SW480 (cell line): ENCODE measurements at regions not wholly inside any gene's neighbourhood (a gene's known extent, or its start where the extent isn't known, plus 50 kb on each side); places are given as distances from the start of the nearest gene placed in this dataset.

Experiments
- DNase-seq: peaks from one replicate; pipeline ENCODE4 v3.0.0-alpha.2; 2016; ENCODE audit warnings: low spot score

- peak; percentile 13 for DNase-seq
These were observed 101.1 kb downstream of the UBIAD1 start for GRCh38 chr1:11373895-11374747.

DNA sequence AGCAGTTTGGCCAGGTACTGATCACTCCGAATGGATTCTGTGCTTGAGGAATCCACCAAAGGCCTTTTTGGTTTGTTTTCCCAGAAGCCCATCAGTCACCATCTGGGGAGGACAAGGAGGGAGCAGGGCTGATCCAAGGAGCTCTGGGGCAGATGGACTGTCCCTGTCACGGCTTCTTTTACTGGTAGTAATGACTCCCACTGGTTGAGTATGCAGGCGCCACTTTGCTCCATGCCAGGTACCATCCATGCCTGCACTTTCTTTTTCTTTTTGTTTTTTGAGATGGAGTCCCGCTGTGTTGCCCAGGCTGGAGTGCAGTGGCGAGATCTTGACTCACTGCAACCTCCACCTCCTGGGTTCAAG lies 101.7 kb downstream of the UBIAD1 start:
- DNase-seq, result no peak

DNA sequence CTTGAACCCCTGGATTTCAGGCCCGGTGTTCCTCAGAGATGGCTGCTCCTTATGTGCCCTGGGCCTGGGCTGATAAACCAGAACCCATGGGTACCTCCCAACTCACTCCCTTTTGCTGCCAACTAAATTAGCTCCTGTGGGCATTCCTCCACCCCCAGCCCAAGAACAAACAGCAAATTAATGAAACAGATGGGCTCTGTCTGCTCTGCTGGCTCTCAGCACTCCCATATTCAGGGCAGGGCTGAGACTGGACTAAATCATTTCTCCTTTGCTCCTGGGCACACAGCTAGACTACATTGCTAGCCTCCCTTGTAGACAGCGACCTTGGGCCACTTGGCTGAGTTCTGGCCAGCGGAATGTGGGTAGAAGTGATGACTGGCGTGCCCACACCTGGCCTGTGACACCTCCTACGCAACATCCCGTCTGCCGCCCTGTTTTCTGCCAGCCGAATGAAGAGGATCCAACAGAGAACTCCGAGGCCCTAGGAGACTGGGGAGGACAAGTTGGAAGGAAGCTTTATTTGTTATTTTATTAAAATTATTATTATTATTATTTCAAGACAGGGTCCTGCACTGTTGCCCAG lies 101.9 kb upstream of the DISP3 start:
- DNase-seq, result no peak

DNA sequence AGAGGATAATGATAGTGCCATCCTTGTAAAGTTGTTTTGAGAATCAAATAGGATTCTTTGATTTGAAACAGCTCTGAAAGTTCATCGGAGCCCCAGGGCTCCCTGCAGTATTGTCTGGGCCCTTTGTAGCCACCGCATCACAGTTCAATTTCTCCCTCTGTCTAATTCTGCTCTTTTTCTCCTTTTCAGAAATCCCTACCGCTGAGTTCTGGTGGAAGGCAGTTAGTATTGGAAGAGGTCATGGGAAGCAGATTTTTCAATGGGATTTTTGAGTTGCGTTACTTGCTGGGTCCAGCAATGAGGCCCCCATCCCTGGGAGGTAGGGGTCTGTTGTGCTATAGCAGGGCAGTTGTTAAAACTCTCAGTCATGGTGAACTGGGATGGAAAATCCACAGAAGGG lies 101.0 kb upstream of the DISP3 start:
- DNase-seq, result no peak

- DNase-seq, result no peak
These were observed 99.1 kb upstream of the DISP3 start for GRCh38 chr1:11379851-11380250.

GRCh38 chr1:11380500-11380899 lies 98.5 kb upstream of the DISP3 start:
- no peak for DNase-seq

- no peak for DNase-seq
These were observed 95.3 kb upstream of the DISP3 start for GRCh38 chr1:11383553-11384169.

DNA sequence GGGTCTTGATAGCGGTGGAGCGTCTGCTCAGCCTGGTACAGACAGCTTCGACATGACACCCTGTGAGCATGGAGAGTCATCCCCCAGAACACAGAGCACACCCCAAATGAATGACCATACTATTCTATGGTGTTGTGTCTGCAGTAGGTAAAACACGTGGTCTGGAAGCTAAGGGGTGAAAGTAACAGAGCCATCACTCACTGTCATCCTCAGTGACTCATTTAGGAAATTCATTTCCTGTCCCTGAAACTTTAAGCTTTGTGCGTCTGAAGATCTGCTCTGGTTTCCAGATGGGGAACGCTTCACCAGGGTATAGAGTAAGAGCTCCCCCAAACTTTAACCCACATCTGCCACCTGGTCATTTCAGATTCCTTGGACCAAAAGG lies 94.8 kb upstream of the DISP3 start:
- DNase-seq, result peak; percentile 57

DNA sequence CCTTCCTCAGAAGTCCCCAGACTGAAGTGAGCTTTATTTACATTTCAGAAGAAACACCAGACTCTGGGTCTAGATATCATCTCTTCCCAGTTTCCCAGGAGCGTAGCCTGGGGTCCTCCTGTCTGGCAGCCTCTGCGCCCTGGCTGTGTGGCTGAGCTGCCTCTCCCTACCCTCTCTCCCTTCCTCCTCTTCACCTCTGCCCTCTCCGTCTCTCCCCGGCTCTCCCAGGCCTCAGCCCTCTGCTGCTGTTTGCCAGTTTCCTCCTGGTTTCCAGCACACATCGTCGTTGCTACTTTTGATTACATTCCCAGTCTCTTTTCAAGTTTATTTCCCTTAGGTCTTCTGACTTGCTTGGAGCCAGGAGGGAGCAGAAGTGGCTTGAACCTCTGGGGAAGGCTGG lies 91.1 kb upstream of the DISP3 start:
- DNase-seq, result no peak

DNA sequence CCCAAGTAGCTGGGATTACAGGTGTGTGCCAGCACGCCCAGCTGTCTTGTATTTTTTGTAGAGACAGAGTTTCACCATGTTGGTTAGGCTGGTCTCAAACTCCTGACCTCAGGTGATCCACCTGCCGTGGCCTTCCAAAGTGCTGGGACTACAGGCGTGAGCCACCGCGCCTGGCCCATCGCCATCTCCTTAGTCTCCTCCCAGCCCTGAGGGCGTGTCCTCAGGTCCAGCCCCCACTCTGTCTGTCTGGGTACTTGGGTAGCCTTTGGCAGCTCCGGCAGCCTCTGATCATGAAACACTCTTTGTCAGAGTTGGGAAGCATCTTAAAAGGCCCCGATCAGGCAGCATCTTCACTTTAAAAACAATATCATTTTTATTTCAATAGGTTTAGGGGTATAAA lies 90.3 kb upstream of the DISP3 start:
- no peak for DNase-seq

GRCh38 chr1:11391327-11391726 lies 87.6 kb upstream of the DISP3 start:
- DNase-seq, result no peak

- no peak for DNase-seq
These were observed 87.1 kb upstream of the DISP3 start for GRCh38 chr1:11391886-11392285.

DNA sequence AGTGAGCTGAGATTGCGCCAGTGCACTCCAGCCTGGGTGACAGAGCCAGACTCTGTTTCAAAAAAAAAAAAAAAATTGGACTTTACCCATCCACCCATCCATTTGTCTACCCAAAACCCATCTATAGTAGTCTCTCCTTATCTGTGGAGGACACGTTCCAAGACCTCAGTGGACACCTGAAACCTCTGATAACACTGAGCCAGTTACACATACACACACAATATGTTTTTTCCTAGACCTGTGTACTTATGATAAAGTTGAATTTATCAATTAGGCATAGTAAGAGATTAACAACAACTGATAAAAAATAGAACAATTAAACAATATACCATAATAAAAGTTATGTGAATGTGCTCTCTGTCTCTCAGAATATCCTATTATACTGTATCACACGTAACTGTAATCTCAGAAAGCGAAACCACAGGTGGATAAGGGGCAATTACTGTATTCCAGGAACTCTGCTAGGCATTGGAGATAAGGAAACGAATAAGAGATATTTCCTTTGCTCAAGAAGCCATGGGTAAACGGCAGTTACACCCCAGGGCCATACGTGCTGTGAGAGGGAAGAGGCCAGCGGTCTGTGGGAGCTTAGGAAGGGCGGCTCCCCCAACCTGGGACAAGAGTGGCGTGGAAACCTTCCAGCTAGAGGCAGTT lies 84.2 kb upstream of the DISP3 start:
- DNase-seq, result no peak

GRCh38 chr1:11395616-11396015 lies 83.3 kb upstream of the DISP3 start:
- DNase-seq, result no peak

DNA sequence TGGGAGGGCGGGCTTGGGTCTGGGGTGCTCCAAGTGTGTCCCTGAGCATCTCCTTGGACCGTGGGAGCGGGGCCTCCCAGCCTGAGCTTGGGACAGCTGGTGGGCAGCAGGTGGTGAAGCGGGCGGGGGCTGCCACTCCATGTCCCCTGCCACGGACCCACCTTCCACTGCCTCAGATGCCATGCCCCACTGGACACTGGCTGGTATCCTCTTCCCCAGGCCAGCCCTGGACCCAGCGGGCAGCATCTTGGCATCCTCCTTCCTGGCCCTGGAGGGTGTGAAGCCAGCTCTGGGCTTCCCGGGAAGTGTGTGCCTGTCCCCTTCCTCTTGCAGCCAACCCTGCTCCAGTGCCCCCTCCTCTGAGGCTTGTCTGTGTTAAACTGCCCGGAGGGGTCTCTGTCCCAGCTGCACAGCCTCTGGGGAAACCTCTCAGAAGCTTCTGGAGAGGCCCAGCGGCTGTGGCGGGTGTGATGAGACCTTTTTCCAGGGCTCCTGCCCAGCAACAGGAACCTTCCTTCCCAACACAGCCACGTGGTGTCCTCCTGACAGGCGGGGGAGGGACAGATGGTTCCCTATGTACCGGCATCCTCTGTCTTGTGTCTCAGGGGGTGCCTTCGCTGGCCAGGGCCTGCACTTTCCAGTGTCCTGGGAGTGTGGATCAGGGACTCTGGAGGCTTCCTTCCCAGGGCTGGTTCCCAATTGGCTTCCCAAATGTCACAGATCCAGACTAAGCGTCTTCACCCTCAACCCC lies 81.6 kb upstream of the DISP3 start:
- DNase-seq, result no peak

- DNase-seq, result no peak
These were observed 79.7 kb upstream of the DISP3 start for GRCh38 chr1:11399250-11399649.

DNA sequence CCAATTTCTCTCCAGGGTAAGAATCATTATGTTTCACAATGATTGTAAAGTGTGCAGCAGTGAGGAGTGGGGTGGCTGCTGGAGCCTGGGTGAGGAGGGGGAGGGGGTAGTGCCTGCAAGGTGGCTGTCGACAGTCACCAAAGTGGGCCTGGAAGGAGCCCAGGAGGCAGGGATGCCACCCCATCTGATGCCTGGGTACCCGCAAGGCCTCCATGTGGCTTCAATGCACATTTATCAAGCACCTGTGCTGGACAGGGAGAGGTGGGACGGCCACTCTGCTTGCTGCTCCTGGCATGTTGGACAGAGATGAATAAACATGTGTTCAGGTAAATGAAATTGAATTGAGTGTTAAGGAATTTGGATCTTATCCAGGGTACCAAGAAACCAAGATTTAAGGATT lies 78.8 kb upstream of the DISP3 start:
- no peak for DNase-seq

DNA sequence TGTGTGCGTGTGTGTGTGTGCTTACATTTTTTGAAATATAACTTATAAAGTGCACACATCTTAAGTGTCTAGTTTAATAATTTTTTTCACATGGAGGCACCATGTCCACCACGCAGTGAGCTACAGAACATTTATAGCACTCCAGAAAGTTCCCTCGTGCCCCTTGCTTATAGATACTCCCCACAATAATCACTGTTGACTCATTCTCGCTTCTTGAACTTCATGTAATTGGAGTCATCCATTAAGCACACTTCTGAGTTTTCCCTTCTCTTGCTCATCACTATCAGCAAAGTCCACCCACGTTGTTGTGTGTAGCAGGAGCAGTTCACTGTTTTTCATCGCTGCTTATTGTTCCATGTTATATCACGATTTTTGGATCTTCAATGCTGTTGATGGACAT lies 78.4 kb upstream of the DISP3 start:
- DNase-seq, result no peak

GRCh38 chr1:11406845-11407244 lies 72.1 kb upstream of the DISP3 start:
- no peak for DNase-seq

GRCh38 chr1:11407301-11407994 lies 71.5 kb upstream of the DISP3 start:
- no peak for DNase-seq

DNA sequence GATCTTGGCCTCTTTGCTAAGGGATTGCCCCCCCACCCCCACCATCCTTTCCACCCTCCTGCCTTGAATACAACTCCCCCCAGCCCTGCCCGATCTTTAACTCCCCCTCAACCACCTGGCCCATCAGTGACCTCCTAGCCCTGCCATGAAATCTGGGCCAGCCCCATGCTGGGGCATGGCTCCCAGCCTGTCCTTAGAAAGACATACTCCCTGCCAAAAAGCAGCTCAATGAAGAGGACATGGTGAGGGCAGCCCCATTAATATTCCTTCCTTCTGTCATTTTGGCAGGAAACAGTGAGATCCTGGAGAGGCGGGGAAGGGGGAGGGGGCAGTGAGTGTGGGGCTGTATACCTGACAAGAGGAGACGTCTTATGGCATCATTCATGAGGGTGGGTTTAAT lies 66.8 kb upstream of the DISP3 start:
- no peak for DNase-seq

GRCh38 chr1:11413986-11414391 lies 65.0 kb upstream of the DISP3 start:
- DNase-seq, result no peak
